ENCODE measurements at regions not wholly inside any gene's neighbourhood (a gene's known extent, or its start where the extent isn't known, plus 50 kb on each side); places are given as distances from the start of the nearest gene placed in this dataset.

DNA sequence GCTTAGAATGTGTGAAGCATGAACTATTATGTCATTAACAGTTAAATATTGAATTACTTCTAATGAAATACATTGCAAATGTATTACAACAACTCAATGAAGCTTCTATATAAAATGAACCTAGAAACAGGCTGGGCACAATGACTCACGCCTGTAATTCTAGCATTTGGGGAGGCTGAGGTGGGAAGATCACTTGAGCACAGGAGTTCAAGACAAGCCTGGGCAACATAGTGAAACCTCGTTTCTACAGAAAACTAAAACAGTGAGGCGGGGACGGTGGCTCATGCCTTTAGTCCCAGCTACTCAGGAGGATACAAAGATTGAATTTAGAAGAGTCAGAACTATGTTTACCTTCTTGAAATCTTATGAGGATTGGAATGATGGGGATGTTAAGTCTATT lies 505.1 kb downstream of the SLITRK5 start:
- ChIA-PET CTCF (no interaction called here), POLR2A (no interaction called here)
- H3K27me3 Mint-ChIP-seq (ENCODE audit: low read depth) = no peaks in the 10 kb centered on the region
- DNase-seq (ENCODE audit: low spot score) (no peak), ATAC-seq (no peak)
- H3K36me3 Mint-ChIP-seq = no peaks in the 10 kb centered on the region
- no peak overlapping the region for H3K27ac Mint-ChIP-seq
- peaks cover 4% of the 10 kb centered on the region for H3K4me1 Mint-ChIP-seq
- H3K9me3 Mint-ChIP-seq = peaks cover 10% of the 10 kb centered on the region; the same call in 1 of the 2 replicates
- TF ChIP-seq ZNF423 (CRISPR knock-in tag; IDR thresholded peaks at IDR 0.05) (no peak), ZNF263 (CRISPR knock-in tag; IDR thresholded peaks at IDR 0.05; ENCODE audit: low read depth) (no peak), ZNF281 (CRISPR knock-in tag; IDR thresholded peaks at IDR 0.05) (no peak), NR1H2 (CRISPR knock-in tag; IDR thresholded peaks at IDR 0.05) (no peak), TEAD4 (CRISPR knock-in tag; IDR thresholded peaks at IDR 0.05) (no peak), ZNF121 (CRISPR knock-in tag; IDR thresholded peaks at IDR 0.05) (no peak)
- TF ChIP-seq, protein P1, sequence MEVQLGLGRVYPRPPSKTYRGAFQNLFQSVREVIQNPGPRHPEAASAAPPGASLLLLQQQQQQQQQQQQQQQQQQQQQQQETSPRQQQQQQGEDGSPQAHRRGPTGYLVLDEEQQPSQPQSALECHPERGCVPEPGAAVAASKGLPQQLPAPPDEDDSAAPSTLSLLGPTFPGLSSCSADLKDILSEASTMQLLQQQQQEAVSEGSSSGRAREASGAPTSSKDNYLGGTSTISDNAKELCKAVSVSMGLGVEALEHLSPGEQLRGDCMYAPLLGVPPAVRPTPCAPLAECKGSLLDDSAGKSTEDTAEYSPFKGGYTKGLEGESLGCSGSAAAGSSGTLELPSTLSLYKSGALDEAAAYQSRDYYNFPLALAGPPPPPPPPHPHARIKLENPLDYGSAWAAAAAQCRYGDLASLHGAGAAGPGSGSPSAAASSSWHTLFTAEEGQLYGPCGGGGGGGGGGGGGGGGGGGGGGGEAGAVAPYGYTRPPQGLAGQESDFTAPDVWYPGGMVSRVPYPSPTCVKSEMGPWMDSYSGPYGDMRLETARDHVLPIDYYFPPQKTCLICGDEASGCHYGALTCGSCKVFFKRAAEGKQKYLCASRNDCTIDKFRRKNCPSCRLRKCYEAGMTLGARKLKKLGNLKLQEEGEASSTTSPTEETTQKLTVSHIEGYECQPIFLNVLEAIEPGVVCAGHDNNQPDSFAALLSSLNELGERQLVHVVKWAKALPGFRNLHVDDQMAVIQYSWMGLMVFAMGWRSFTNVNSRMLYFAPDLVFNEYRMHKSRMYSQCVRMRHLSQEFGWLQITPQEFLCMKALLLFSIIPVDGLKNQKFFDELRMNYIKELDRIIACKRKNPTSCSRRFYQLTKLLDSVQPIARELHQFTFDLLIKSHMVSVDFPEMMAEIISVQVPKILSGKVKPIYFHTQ (CRISPR knock-in tag; IDR thresholded peaks at IDR 0.05) = no peak
- no peak overlapping the region for H3K4me3 Mint-ChIP-seq

- Mint-ChIP-seq H3K9me3 (no peaks in the 10 kb centered on the region), H3K36me3 (no peaks in the 10 kb centered on the region), H3K4me3 (no peak overlapping the region), H3K4me1 (no peaks in the 10 kb centered on the region), H3K27ac (no peak overlapping the region), H3K27me3 (ENCODE audit: low read depth) (no peaks in the 10 kb centered on the region)
- DNase-seq (ENCODE audit: low spot score) = no peak
- TF ChIP-seq, protein P2, sequence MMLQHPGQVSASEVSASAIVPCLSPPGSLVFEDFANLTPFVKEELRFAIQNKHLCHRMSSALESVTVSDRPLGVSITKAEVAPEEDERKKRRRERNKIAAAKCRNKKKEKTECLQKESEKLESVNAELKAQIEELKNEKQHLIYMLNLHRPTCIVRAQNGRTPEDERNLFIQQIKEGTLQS (CRISPR knock-in tag; conservative IDR thresholded peaks at IDR 0.05) = no peak
- TF ChIP-seq IRF2 (CRISPR knock-in tag; IDR thresholded peaks at IDR 0.05; ENCODE audit: borderline replicate concordance, low read depth) (no peak), ZNF138 (CRISPR knock-in tag; conservative IDR thresholded peaks at IDR 0.05) (no peak), GRHL2 (CRISPR knock-in tag; IDR thresholded peaks at IDR 0.05; ENCODE audit: insufficient replicate concordance, severe bottlenecking) (no peak), SP1 (CRISPR knock-in tag; conservative IDR thresholded peaks at IDR 0.05) (no peak)
- TF ChIP-seq, protein P3, sequence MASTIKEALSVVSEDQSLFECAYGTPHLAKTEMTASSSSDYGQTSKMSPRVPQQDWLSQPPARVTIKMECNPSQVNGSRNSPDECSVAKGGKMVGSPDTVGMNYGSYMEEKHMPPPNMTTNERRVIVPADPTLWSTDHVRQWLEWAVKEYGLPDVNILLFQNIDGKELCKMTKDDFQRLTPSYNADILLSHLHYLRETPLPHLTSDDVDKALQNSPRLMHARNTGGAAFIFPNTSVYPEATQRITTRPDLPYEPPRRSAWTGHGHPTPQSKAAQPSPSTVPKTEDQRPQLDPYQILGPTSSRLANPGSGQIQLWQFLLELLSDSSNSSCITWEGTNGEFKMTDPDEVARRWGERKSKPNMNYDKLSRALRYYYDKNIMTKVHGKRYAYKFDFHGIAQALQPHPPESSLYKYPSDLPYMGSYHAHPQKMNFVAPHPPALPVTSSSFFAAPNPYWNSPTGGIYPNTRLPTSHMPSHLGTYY (CRISPR knock-in tag; IDR thresholded peaks at IDR 0.05) = no peak
- no peak for ATAC-seq
- ChIA-PET CTCF (no interaction called here), POLR2A (no interaction called here)
These were observed 512.3 kb downstream of the SLITRK5 start for GRCh38 chr13:88183440-88183839.

GRCh38 chr13:88188986-88189385 lies 517.8 kb downstream of the SLITRK5 start:
- no peak for ATAC-seq
- DNase-seq (ENCODE audit: low spot score) = no peak
- ChIA-PET CTCF (no interaction called here), POLR2A (no interaction called here)
- Mint-ChIP-seq H3K4me3 (no peak overlapping the region), H3K27me3 (ENCODE audit: low read depth) (no peaks in the 10 kb centered on the region), H3K27ac (no peak overlapping the region), H3K36me3 (no peaks in the 10 kb centered on the region), H3K9me3 (peaks cover 8% of the 10 kb centered on the region; the same call in 1 of the 2 replicates), H3K4me1 (no peaks in the 10 kb centered on the region)
- no peak for TF ChIP-seq RELA (CRISPR knock-in tag; IDR thresholded peaks at IDR 0.05; ENCODE audit: borderline replicate concordance)
- TF ChIP-seq, protein P4, sequence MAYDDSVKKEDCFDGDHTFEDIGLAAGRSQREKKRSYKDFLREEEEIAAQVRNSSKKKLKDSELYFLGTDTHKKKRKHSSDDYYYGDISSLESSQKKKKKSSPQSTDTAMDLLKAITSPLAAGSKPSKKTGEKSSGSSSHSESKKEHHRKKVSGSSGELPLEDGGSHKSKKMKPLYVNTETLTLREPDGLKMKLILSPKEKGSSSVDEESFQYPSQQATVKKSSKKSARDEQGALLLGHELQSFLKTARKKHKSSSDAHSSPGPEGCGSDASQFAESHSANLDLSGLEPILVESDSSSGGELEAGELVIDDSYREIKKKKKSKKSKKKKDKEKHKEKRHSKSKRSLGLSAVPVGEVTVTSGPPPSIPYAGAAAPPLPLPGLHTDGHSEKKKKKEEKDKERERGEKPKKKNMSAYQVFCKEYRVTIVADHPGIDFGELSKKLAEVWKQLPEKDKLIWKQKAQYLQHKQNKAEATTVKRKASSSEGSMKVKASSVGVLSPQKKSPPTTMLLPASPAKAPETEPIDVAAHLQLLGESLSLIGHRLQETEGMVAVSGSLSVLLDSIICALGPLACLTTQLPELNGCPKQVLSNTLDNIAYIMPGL (CRISPR knock-in tag; IDR thresholded peaks at IDR 0.05) = no peak
- TF ChIP-seq SOX15 (CRISPR knock-in tag; IDR thresholded peaks at IDR 0.05) = no peak
- TF ChIP-seq, protein P5, sequence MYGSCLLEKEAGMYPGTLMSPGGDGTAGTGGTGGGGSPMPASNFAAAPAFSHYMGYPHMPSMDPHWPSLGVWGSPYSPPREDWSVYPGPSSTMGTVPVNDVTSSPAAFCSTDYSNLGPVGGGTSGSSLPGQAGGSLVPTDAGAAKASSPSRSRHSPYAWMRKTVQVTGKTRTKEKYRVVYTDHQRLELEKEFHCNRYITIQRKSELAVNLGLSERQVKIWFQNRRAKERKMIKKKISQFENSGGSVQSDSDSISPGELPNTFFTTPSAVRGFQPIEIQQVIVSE (CRISPR knock-in tag; IDR thresholded peaks at IDR 0.05; ENCODE audit: borderline replicate concordance) = no peak
- TF ChIP-seq, protein P6, sequence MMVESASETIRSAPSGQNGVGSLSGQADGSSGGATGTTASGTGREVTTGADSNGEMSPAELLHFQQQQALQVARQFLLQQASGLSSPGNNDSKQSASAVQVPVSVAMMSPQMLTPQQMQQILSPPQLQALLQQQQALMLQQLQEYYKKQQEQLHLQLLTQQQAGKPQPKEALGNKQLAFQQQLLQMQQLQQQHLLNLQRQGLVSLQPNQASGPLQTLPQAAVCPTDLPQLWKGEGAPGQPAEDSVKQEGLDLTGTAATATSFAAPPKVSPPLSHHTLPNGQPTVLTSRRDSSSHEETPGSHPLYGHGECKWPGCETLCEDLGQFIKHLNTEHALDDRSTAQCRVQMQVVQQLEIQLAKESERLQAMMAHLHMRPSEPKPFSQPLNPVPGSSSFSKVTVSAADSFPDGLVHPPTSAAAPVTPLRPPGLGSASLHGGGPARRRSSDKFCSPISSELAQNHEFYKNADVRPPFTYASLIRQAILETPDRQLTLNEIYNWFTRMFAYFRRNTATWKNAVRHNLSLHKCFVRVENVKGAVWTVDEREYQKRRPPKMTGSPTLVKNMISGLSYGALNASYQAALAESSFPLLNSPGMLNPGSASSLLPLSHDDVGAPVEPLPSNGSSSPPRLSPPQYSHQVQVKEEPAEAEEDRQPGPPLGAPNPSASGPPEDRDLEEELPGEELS (CRISPR knock-in tag; IDR thresholded peaks at IDR 0.05) = no peak
- no peak for TF ChIP-seq MLX (CRISPR knock-in tag; IDR thresholded peaks at IDR 0.05)
